SH-SY5Y (cell line): ENCODE measurements at regions not wholly inside any gene's neighbourhood (a gene's known extent, or its start where the extent isn't known, plus 50 kb on each side); places are given as distances from the start of the nearest gene placed in this dataset.

Source experiments
- GATA2 ChIP-seq: IDR thresholded peaks from 2 replicates; pipeline ENCODE4 v1.6.1; 2011; ENCODE audit warnings: mild to moderate bottlenecking, low read depth, low read length
- GATA3 ChIP-seq: IDR thresholded peaks from 2 replicates; pipeline ENCODE4 v1.6.1; 2011; ENCODE audit warnings: low read depth, mild to moderate bottlenecking, low read length, moderate library complexity

DNA sequence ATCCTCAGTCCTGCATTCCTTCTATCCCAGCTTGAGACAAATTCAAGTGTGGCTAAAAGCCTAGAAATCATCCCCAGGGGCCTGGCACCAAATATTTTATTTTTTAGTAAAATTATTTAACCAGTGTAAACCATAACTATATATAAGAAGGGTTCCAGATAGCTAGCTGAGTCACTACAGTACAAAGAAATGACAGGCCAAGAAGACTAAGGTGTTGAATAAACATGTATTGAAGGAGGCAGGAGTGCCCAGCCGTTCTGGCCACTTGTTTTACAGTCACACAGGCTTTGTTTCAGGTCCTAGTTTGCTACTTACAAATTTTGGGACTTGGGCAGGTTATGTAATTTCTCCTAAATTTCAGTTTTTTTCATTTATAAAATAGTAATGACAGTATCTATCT lies 225.9 kb upstream of the PITX2 start:
- TF ChIP-seq GATA2 (no peak), GATA3 (no peak)

DNA sequence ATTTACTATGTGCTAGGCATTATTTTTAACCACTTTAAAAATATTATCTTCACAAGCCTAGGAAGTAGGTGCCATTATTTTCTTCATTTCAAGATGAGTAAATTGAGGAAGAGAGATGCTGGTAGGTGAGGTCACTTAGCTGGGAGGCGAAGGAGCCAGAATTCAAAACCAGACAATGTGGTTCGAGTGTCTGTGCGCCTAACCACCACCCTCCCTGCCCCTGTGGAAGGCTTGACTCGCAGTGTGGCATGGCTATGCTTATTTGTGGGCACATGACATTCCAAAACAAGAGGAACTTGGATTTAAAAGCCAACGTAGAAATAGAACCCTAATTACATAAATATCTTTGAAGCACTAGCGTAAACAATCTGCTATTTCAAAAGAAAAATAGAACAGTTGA lies 226.6 kb upstream of the PITX2 start:
- no peak for TF ChIP-seq GATA3

DNA sequence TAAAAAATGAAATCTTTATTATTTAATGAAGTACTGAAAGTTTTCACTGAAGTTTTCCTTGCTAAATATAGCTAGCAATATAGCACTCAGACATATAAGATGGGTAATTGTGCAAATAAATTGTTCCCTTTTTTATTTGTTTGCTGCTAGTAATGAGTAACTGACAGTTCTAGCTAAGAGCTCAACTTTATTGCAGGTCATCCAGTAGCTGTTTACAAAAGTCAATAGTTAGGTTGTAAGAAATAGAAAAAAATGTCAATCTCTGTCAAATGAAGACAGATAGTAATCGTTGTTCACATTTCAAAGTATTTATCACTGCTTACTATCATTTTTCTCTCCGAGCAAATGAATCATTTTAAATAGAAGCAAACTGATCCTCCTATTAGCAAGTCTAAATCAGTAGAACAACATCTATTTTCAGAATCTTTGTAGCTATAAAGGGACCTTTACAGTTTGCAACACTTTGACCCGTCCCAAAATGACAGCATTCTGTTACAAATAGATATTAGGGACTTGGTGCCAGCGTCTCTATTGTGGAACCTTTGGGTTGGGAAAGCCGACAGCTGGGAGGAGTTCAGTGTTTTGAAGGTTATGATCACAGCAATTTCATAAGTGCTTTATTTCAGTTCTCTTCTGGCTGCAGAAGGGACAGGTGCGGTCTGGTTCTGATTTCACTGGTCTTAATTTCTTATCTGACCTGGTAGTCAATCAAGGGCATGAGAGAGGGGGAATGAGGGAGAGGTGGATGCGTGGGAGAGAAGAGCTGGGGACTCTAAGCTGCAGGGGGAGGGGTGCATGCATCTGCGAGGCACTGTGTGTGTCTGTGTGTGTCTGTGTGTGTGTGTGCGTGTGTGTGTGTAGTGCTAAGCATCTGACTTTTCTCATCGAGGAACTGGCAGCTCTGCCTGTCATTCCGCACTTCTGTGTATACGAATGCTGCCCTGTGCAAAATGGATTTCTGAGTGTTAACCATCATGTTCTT lies 227.9 kb upstream of the PITX2 start:
- TF ChIP-seq GATA3 (no peak), GATA2 (no peak)

DNA sequence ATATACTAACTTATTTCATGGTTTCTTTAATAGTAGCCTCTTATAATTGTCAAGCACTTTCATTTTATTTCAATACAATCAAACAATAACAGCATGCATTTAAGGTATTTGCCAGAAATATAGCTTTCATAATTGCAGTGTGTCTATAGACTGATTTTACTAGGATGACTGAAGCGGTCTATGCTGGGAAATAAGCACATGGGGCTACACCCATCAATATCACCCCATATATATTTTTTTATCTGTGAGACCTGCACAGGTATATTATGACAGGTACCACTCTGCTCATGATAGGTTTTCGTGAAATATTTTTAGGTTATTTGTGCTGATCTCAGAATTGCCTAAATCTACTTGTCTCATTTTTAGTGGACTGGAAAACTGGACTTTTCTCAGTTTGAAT lies 229.1 kb upstream of the PITX2 start:
- TF ChIP-seq GATA2 (no peak), GATA3 (no peak)

GRCh38 chr4:110852793-110853192 lies 229.9 kb upstream of the PITX2 start:
- TF ChIP-seq GATA3 = no peak
- no peak for TF ChIP-seq GATA2

GRCh38 chr4:110853242-110853641 lies 230.4 kb upstream of the PITX2 start:
- TF ChIP-seq GATA3 = no peak
- TF ChIP-seq GATA2 = no peak

- TF ChIP-seq GATA2 (no peak), GATA3 (no peak)
Measured at GRCh38 chr4:110854021-110854678, 231.3 kb upstream of the PITX2 start.

- TF ChIP-seq GATA3 (no peak), GATA2 (no peak)
Measured at GRCh38 chr4:110860125-110860524, 237.2 kb upstream of the PITX2 start.

GRCh38 chr4:110860901-110861300 lies 238.0 kb upstream of the PITX2 start:
- TF ChIP-seq GATA2 = no peak
- no peak for TF ChIP-seq GATA3

DNA sequence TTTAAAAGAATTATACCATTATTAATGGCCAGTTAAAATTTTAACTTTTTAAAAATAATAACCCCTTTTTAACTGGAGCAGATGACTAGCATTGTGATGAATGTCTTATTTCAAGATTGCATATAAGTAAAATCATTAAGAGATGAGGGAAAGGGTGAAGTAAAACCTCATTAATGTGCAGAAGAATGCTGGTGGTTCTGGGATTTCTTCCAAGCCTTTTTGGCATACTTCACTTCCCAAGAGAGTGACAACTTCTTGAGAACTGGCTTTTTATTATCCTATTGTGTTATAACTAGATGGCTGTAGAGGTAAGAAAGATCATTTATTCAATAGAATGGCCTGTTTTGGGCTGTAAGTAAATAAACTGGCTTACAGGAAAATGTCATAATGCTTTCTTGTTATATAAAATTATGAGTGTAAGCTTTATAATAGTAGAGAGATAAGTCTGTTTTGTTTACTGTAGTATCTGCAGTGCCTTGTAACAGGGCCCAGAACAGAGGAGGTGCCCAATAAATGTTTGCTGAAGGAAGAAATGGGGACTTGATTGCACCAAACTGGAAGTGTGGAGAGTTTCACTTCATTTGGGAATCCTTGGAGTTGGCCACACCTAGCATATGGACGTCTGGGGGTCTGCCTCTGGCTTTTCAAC lies 242.9 kb upstream of the PITX2 start:
- TF ChIP-seq GATA2 = no peak
- TF ChIP-seq GATA3 = no peak

GRCh38 chr4:110867251-110867960 lies 244.5 kb upstream of the PITX2 start:
- TF ChIP-seq GATA3 (no peak), GATA2 (no peak)

GRCh38 chr4:110867981-110868720 lies 245.3 kb upstream of the PITX2 start:
- no peak for TF ChIP-seq GATA2

DNA sequence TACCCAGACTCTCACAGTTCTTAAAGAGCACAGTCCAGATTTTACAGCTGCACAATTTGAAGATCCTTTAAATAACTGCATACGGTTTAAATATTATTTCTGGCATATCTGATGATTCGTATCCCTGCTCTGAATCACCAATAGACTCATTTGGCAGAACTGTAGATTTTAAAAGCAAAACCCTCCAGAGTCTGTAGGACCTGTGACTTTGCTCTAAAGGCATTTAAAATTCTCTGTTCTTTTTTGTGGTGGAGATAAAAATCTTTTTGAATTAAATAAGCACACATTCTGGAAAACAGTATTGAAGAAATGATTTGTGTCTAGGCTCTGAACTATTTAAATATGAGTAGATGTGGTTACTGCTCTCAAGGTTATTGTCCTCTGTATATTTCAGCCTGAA lies 246.2 kb upstream of the PITX2 start:
- TF ChIP-seq GATA2 = no peak

DNA sequence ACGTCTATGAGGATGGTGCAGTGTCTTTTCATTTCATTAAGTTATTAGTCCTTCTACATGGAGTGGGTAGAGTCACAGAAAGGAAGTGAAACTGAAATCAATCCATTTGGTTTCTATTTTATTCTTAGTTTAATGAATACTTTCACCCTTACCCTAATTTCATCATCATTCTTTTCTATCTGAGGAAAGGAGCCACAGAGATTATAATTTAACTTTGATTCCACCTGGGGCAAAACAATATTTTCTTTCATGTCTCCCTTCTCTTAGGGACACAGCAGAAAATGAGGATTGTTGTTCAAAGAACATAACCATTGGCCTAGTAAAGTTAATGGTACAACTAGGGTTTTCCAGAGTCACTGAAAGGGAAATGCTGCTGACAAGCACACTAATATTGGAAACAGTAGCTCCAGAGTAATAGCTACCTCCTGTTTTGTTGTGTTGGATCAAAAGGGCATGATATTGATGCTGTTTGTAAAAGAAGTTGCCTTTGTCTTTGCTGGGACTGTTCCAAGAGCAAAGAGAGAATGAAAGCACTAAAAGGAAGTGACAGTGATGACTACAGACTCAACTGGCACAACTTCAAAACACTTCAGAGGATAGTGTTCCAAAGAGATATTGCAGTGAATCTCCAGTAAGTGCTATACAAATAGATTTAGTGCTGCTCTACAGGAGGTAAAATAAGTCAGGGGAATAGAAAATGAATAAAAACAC lies 247.1 kb upstream of the PITX2 start:
- no peak for TF ChIP-seq GATA2
- no peak for TF ChIP-seq GATA3
